NT2/D1 (cell line): ENCODE measurements at regions not wholly inside any gene's neighbourhood (a gene's known extent, or its start where the extent isn't known, plus 50 kb on each side); places are given as distances from the start of the nearest gene placed in this dataset.

Experiments used
- SUZ12 ChIP-seq: IDR thresholded peaks from 2 replicates; pipeline ENCODE4 v1.6.1; 2011; ENCODE audit not compliant: insufficient read length, insufficient read depth; ENCODE audit errors: extremely low read depth
- YY1 ChIP-seq: IDR thresholded peaks from 2 replicates; pipeline ENCODE4 v1.6.1; 2011; ENCODE audit not compliant: insufficient read length, insufficient read depth
- ZNF274 ChIP-seq: IDR thresholded peaks from 2 replicates; pipeline ENCODE4 v1.6.1; 2011; ENCODE audit warnings: mild to moderate bottlenecking, low read depth, low read length

- TF ChIP-seq ZNF274 (no peak), YY1 (no peak), SUZ12 (no peak)
Measured at GRCh38 chr14:86525673-86526072, 995.7 kb downstream of the FLRT2 start.
